ENCODE measurements at regions not wholly inside any gene's neighbourhood (a gene's known extent, or its start where the extent isn't known, plus 50 kb on each side); places are given as distances from the start of the nearest gene placed in this dataset.

- no peak overlapping the region for H3K56ac ChIP-seq (replicated peaks; ENCODE audit: insufficient read length, low read depth, low read length)
- no peak overlapping the region for H2AFZ ChIP-seq (ENCODE audit: low read length)
- H3K4me3 ChIP-seq (ENCODE audit: extremely low read depth in 1 of 4, insufficient read depth in 2 of 4, low read depth in 3 of 4, low read length in 4 of 4): no peak overlapping the region
- H3K4me1 ChIP-seq (replicated peaks in 1 of 4; ENCODE audit: control insufficient read depth in 3 of 4, insufficient read depth in 4 of 4, low read length in 3 of 4): peaks cover 0 to 5% (median 2%) of the 10 kb centered on the region in 4 experiments; a peak in 2 of 7 replicates
- H3K14ac ChIP-seq (ENCODE audit: insufficient read length): no peak overlapping the region
- no peaks in the 10 kb centered on the region for H3K79me1 ChIP-seq (ENCODE audit: low read depth, low read length)
- no peak overlapping the region for H4K91ac ChIP-seq (replicated peaks; ENCODE audit: insufficient read length, low read length)
- no peak overlapping the region for H3K23ac ChIP-seq (ENCODE audit: insufficient read length)
- 53% methylated on average over 7 of the region's 7 CpGs; no CpG with 5 or more reads in 1 of the 2 experiments for WGBS, 2 experiments (ENCODE audit: extremely low coverage in 1 of 2, insufficient coverage in 1 of 2, insufficient read length in 1 of 2, insufficient replicate concordance in 2 of 2, low coverage in 1 of 2, low lambda C conversion rate in 2 of 2, missing lambda C conversion rate in 1 of 2)
- no peak for DNase-seq (ENCODE audit: low read depth in 1 of 2, low spot score in 2 of 2)
- H2BK5ac ChIP-seq (ENCODE audit: low read depth, low read length): no peak overlapping the region
- H3K27ac ChIP-seq (ENCODE audit: low read depth, low read length): no peak overlapping the region
- ChIA-PET CTCF (ENCODE audit: partially characterized antibody) (interaction anchor here (1.9 to 2.4 kb wide), 2 partner anchors 14 to 180 kb away, joined by 5 to 9 read pairs; no protein-coding TSS in a partner anchor), POLR2A (ENCODE audit: partially characterized antibody) (no interaction called here)
- H3K4me2 ChIP-seq (ENCODE audit: insufficient read depth in 1 of 2, low read depth in 2 of 2, low read length in 2 of 2): no peak overlapping the region
- H3K18ac ChIP-seq (ENCODE audit: extremely low read depth, low read length): no peak overlapping the region
- H2BK12ac ChIP-seq (ENCODE audit: low read depth, low read length): no peak overlapping the region
- no peak overlapping the region for H4K8ac ChIP-seq (ENCODE audit: extremely low read depth, insufficient read depth, low read length)
- H2BK15ac ChIP-seq (ENCODE audit: low read length): no peak overlapping the region
- H3K4ac ChIP-seq (replicated peaks; ENCODE audit: insufficient read length, low read depth, low read length): no peak overlapping the region
- H3K9me3 ChIP-seq (ENCODE audit: insufficient read depth in 2 of 2, low read depth in 1 of 2, low read length in 1 of 2): no peaks in the 10 kb centered on the region
- no peak overlapping the region for H4K5ac ChIP-seq (ENCODE audit: insufficient read length, low read depth, low read length)
- H2BK120ac ChIP-seq (replicated peaks; ENCODE audit: low read depth, low read length): no peak overlapping the region
- H3K36me3 ChIP-seq (ENCODE audit: control insufficient read depth in 2 of 4, insufficient read depth in 4 of 4, low read length in 3 of 4): no peaks in the 10 kb centered on the region
- TF ChIP-seq RAD21 (IDR thresholded peaks at IDR 0.05 in 1 of 2, conservative IDR thresholded peaks at IDR 0.05 in 1 of 2; ENCODE audit: low read depth in 2 of 2, low read length in 2 of 2) (peak in 1 of 2 experiments; percentile 10; a peak in 1 of 4 replicates), CTCF (IDR thresholded peaks at IDR 0.05; ENCODE audit: control extremely low read depth in 1 of 3, insufficient read depth in 1 of 3, low read depth in 1 of 3, low read length in 3 of 3) (peak in 1 of 3 experiments; percentile 17; a peak in 1 of 4 replicates), RNF2 (IDR thresholded peaks at IDR 0.05; ENCODE audit: borderline replicate concordance, low read depth, low read length, missing control alignments, poor library complexity, severe bottlenecking) (no peak)
- peaks cover 0 to 13% (median 2%) of the 10 kb centered on the region in 4 experiments; a peak in 4 of 7 replicates for H3K27me3 ChIP-seq (replicated peaks in 1 of 4; ENCODE audit: control insufficient read depth in 3 of 4, extremely low read depth in 1 of 4, insufficient read depth in 3 of 4, low read length in 3 of 4)
- H3K23me2 ChIP-seq (ENCODE audit: low read depth, low read length): no peaks in the 10 kb centered on the region
- no peak for FAIRE-seq
- no peak overlapping the region for H2AK5ac ChIP-seq (ENCODE audit: low read depth, low read length)
- no peak overlapping the region for H3K9ac ChIP-seq (replicated peaks in 1 of 4; ENCODE audit: extremely low read depth in 1 of 4, low read depth in 3 of 4, low read length in 3 of 4)
- no peaks in the 10 kb centered on the region for H3K79me2 ChIP-seq (ENCODE audit: control insufficient read depth in 1 of 2, insufficient read depth in 2 of 2, low read length in 2 of 2)
- no peaks in the 10 kb centered on the region for H4K20me1 ChIP-seq (replicated peaks in 1 of 2; ENCODE audit: control insufficient read depth in 1 of 2, insufficient read depth in 2 of 2, low read length in 2 of 2)
- H2BK20ac ChIP-seq (ENCODE audit: low read length): no peak overlapping the region
Observed at GRCh38 chr12:130101370-130101769, 60.9 kb upstream of the FZD10 start.

Data from H1 (cell line).